ENCODE measurements at regions not wholly inside any gene's neighbourhood (a gene's known extent, or its start where the extent isn't known, plus 50 kb on each side); places are given as distances from the start of the nearest gene placed in this dataset.

DNA sequence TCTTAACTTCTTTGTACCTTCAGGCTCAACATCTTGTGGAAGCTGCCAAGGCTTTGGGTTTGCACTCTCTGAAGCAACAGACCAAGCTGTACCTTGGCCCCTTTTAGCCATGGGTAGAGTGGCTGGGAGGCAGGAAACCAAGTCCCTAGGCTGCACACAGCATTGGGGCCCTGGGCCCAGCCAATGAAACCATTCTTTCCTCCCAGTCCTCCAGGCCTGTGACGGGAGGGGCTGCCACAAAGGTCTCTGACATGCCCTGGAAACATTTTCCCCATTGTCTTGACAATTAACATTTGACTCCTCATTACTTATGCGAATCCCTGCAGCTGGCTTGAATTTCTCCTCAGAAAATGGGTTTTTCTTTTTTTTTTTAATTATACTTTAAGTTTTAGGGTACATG is 253.1 kb upstream of the GADL1 start:
- in situ Hi-C loops (cut with HindIII; ENCODE audit: low pct_unique_long_range_greater_than_20kb, low sequenced_read_pairs): no loop called here
- no peak for DNase-seq (ENCODE audit: low read depth, low spot score)

DNA sequence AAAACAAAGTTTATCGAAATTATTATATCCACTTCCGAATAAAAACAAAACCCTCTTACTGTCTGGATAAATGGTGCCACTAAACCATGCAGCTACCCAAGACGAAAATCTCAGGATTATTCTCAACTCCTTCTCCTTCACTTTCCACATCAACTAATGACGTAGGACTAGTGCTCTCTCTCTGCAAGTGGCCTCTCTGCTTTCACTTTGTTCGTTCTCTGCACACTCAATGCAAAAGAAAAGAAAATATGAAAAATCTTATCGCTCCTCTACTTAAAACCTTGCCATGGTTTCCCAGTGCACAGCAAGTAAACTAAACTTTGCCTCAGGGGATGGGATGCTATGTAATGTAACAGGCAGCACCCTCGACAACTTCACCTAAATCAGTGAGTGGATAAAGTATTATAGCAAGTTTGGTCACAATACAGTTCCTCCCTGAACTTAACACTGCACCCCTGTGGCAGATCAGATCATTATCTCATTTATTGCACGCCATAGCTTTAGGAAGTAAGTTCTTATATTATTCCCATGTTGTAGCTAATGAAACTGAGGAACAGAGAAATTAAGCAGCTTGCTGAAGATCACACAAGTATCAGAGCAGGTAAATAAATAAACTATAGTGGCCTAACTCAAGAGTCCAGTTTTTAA is 262.7 kb upstream of the GADL1 start:
- peak; percentile 48 for DNase-seq (ENCODE audit: low read depth, low spot score)
- in situ Hi-C loops (cut with HindIII; ENCODE audit: low pct_unique_long_range_greater_than_20kb, low sequenced_read_pairs): no loop called here

DNA sequence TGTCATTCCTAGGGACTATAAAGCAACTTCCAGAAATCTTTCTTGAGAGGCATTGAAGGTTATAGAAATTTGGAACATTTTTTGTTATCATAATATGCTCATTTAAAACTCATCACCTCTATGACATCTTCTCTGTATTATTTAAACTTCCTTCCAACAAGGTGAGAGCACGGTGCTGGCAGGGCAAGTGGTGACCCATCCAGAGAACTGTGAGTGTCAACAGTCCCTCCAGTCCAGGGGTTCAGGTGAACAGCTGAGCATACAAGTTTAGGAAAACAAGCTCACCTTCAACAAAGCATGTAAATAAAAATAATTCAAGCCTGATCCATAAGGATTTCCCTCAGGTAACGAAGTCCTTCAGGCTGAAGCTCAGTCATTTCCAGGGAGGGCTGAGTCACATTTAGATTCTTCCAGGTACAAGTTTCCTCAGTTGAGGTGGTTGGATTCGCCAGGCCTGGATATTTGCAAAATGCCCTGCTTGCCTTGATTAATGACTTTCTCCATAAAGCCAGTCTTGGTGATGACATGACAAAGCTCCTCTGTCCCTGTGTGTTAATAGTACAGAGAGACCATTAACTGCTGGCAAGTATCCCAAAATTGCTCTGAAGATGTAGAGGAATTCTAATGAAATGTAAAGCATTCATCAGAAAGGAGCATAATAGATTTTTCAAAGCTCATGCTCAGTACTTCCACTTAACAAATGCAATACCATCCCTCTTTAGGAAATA is 263.6 kb upstream of the GADL1 start:
- DNase-seq (ENCODE audit: low read depth, low spot score): peak; percentile 18
- in situ Hi-C loops (cut with HindIII; ENCODE audit: low pct_unique_long_range_greater_than_20kb, low sequenced_read_pairs): no loop called here

DNA sequence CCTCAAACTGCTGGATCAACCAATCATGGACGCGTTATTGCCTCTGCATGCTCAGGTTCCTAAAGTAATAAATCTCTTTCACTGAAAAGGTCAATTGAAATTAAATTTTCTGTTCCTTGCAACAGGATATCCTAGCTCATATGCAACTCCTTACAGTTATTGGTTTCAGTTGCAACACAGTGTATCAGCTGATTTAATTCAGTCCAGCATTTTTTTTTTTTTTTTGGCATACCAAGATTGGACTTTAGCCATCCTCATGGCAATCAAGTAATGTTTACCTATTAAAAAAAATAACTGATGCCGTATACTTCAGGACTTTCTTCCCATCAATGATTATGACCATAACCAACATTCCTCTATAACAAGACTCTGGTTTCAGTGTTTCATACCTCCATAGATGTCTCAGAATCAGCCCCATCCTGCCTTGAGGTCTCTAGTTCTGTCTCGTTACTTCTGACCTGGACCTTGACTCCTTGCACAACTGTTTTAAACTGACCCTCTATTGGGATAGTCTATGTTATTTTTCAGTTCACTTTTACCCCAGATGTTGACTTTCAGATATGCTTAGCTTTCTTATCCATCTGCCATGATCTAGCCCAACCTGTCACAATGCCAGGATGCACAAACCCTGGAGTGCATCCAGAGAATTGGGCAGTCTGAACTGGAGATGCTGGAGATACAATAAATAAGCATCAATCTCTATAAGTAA is 265.0 kb upstream of the GADL1 start:
- in situ Hi-C loops (cut with HindIII; ENCODE audit: low pct_unique_long_range_greater_than_20kb, low sequenced_read_pairs): no loop called here
- no peak for DNase-seq (ENCODE audit: low read depth, low spot score)

DNA sequence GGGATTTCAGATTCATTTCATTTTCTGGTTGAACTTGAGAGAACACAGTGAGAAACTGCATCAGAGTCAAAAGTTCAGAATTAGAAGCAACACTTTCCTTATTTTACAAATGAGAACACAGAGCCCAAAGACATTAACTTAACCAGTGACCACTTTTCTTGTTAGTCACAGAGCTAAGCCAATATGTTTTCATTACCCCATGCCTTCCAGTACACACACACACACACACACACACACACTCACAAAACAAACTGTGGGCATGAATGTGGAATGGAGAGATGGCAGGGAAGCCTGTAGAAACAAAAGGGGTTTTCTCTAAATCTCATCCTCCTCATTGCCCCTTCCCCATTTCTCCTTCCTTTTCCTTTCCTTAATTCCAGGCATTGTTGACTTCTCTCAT is 267.4 kb upstream of the GADL1 start:
- DNase-seq (ENCODE audit: low read depth, low spot score): no peak
- in situ Hi-C loops (cut with HindIII; ENCODE audit: low pct_unique_long_range_greater_than_20kb, low sequenced_read_pairs): no loop called here

DNA sequence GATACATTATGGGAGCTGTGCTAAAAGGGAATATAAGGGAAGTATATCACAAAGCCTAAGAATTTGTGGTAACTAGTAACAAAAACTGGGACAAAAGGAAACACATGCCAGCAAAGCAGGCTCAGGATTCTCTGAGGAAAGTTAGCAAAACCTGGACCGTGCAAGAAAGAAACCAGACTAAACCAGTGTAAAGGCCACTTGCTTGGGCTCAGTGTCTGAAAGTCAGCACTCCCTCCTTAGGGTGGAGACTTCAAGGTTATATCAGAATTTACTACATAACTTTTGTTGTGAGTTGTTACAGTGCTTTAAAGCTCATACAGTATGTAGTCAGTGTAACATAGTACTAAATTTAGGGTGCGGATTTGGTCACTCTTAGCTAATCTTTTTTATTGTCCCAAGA is 269.9 kb upstream of the GADL1 start:
- no peak for DNase-seq (ENCODE audit: low read depth, low spot score)
- in situ Hi-C loops (cut with HindIII; ENCODE audit: low pct_unique_long_range_greater_than_20kb, low sequenced_read_pairs): no loop called here

DNA sequence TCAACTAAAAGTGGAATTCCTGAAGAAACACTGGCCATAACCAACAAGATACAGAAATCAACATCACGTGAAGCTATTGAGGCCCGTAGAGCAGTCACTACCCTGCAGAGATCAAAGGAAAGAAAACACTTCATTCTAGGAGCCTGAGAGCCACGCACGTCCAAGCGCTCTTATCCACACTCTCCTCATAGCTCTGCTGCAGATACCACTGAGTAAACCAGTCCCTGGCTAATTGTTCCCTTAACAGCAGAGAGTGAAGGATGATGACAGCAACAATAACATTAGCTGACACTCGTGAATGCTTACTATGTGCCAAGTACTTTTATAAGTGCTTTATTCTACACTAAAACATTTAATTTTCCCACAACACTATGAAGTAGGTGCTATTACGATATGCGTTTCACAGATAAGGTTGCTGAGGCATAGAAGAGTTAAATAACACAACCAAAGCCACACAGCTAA is 271.0 kb upstream of the GADL1 start:
- no peak for DNase-seq (ENCODE audit: low read depth, low spot score)
- in situ Hi-C loops (cut with HindIII; ENCODE audit: low pct_unique_long_range_greater_than_20kb, low sequenced_read_pairs): no loop called here

DNA sequence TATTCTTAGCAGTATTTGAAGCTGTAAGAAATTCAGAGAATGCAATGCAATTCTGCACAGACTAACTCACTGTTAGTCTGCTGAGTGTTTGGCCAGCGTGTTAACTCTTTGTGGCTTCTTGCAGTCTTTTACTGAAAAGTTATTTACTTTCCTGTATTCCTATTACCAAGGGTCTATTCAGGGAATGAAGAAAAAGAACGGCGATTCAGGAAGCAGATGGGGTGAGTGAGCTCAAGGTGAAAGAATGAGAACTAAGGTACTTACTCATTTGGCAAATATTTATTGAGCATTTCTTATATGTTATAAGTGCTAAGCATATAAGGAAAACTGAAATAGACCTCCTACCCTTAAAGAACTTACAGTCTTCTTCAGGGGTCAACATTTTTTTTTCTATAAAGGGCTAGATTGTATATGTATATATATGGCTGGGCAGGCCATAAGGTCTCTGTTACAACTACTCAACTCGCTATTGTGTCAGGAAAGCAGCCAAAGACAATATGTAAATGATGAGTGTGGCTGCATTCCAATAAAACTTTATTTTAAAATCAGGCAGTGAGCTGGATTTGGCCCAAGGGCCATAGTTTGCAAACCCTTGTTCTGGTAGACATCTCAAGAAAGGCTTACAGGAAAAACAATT is 271.9 kb upstream of the GADL1 start:
- DNase-seq (ENCODE audit: low read depth, low spot score): no peak
- in situ Hi-C loops (cut with HindIII; ENCODE audit: low pct_unique_long_range_greater_than_20kb, low sequenced_read_pairs): no loop called here

DNA sequence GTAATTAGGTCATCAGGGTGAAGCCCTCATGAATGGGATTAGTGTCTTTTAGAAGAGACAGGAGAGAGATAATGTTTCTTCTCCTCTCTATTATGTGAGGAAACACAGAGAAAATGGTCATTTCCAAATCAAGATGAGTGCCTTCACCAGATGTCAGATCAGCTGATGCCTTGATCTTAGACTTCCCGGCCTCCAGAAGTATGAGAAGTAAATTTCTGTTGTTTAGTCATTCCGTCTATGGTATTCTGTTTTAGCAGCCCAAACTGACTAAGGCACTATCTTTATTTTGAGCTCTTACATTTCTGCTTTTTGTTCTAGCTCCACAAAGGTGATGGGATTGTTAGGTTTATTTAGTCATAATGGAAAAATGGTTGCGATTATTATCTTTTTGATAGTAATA is 273.2 kb upstream of the GADL1 start:
- in situ Hi-C loops (cut with HindIII; ENCODE audit: low pct_unique_long_range_greater_than_20kb, low sequenced_read_pairs): no loop called here
- DNase-seq (ENCODE audit: low read depth, low spot score): no peak

DNA sequence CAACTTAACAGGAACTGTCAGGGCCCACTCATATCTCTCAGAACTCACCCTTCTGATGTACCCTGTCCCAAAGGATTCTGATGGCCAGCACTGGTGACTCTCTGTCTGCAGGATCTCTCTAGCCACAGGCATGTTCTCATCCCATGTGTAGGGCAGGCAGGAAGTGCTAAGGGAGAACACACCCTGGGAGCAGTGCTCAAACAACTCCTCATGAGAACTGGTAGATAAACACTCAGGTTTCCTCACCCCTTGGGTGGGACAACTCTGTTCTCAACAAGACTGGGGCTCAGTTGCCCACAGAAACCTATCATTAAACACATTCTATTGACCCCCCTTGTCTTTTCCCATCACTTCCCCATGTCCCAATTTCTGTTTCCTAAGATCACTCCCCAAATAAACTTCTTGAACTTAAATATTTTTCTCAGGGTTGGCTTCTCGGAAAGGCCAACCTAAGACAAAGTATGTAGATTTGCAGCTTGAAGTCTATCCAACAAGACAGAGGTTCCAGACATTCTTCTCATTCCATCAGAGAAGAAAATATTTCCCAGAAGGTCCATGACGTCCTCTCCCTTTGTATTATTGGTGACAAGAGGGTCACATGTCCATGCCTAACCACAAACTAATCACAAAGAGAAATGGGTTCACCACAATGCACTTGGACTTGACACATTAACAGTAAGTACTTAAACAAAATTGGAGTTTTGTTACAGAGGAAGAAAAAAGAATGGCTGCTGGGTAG is 276.6 kb upstream of the GADL1 start:
- peak; percentile 14 for DNase-seq (ENCODE audit: low read depth, low spot score)
- in situ Hi-C loops (cut with HindIII; ENCODE audit: low pct_unique_long_range_greater_than_20kb, low sequenced_read_pairs): no loop called here

DNA sequence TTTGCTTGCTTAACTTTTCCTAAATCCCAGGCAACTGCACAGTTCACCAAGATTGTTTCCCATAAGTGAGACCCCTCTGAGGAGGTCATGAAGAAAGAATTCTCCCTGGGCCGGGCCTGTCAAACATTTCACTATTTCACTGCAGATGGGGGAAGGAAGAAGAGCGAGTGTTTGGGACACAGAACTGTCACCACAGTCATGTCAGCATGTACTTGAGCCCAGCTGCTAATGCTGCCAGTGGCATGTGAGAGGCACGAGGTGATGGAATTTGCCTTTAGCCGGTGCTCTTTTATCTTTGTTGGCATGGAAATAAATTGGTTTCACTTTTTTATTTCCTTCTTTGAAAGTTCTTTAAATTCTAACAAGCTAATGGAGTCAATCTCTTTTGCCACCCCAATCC is 277.9 kb upstream of the GADL1 start:
- in situ Hi-C loops (cut with HindIII; ENCODE audit: low pct_unique_long_range_greater_than_20kb, low sequenced_read_pairs): no loop called here
- DNase-seq (ENCODE audit: low read depth, low spot score): no peak

DNA sequence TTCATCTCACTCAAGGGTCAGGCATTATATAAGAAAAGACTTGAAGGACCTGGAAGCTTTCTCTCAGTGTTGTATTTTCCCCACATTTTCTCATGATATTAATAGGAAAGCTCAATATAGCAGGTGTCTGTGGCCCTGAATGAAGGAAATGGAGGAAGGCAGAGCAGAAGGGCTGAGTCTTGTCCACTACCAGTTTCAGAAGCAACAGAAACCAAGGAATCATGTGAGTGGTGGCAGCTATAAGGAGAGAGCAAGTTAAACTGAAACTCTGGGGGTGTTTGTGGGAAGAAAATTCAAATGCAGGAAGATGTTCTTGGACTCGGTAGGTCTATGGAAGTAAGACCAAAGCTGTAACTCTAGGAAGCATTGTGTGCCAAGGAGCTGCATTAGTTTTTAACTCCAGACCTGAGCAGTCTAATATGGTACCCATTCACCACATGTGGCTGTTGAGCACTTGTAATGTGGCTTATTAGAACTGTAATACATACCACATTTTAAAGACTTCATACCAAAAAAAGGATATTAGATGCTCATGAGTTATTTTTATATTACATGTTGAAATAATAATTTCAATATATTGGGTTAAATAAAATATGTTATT is 278.8 kb upstream of the GADL1 start:
- no peak for DNase-seq (ENCODE audit: low read depth, low spot score)
- in situ Hi-C loops (cut with HindIII; ENCODE audit: low pct_unique_long_range_greater_than_20kb, low sequenced_read_pairs): no loop called here

DNA sequence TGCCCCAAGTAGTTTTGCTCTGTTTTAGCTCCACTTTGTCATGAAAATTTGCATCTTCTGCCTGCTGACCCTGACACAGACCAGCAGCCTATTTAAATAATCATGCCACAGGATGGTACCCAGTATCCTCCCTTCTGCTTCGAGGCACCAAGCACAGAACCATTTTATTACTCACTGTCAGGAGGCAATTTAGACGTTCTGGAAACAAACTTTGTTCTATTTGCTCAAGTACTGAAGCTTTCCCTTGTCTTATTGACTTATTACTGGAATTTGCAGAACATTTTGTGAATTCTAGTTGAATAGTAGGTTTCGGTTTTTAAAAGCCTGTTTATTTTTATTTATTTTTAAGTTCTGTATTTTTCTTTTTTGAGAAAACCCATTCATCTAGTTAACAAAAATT is 279.6 kb upstream of the GADL1 start:
- DNase-seq (ENCODE audit: low read depth, low spot score): no peak
- in situ Hi-C loops (cut with HindIII; ENCODE audit: low pct_unique_long_range_greater_than_20kb, low sequenced_read_pairs): no loop called here

DNA sequence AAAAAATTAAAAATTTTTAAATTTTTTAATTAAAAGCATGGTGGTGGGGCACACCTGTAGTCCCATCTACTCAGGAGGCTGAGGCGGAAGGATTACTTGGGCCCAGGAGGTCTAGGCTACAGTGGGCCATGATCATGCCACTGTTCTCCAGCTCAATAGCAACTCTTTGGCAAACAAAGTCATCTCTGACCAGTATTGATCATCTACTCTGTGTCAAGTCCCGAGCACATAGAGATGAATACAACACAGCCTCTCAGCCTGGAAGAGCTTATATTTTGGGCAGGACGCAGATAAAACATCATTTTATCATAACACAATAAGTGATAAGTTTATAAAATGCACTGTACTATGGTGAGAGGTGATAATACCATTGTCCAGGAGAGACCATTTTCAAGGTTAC is 281.6 kb upstream of the GADL1 start:
- in situ Hi-C loops (cut with HindIII; ENCODE audit: low pct_unique_long_range_greater_than_20kb, low sequenced_read_pairs): no loop called here
- no peak for DNase-seq (ENCODE audit: low read depth, low spot score)

DNA sequence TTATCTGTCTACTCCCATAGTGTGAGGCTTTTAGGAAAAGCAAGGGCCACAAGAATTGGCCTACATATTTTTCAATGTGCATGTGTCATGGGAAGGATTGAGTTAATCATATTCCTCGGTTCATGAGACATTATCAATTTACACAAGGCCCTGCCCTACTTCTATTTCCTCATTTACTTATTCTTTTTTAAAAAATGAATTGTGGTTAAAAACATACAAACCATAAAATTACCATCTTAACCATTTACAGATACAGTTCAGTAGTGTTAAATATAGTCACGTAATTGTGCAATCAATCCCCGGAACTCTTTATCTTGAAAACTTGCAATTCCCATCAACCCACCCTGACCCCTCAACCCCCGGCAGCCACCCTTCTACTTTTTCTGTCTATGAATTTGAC is 284.0 kb upstream of the GADL1 start:
- no peak for DNase-seq (ENCODE audit: low read depth, low spot score)
- in situ Hi-C loops (cut with HindIII; ENCODE audit: low pct_unique_long_range_greater_than_20kb, low sequenced_read_pairs): no loop called here

DNA sequence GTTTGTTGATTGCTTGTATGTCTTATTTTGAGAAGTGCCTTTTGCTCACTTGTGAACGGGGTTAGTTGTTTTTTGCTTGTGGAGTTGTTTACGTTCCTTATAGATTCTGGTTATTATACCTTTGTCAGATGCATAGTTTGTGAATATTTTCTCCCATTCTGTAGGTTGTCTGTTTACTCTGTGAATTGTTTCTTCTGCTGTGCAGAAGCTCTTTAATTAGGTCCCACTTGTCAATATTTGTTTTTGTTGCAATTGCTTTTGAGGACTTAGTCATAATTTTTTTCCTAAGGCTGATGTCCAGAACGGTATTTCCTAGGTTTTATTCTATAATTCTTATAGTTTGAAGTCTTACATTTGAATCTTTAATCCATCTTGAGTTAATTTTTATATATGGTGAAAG is 285.3 kb upstream of the GADL1 start:
- no peak for DNase-seq (ENCODE audit: low read depth, low spot score)
- in situ Hi-C loops (cut with HindIII; ENCODE audit: low pct_unique_long_range_greater_than_20kb, low sequenced_read_pairs): no loop called here

DNA sequence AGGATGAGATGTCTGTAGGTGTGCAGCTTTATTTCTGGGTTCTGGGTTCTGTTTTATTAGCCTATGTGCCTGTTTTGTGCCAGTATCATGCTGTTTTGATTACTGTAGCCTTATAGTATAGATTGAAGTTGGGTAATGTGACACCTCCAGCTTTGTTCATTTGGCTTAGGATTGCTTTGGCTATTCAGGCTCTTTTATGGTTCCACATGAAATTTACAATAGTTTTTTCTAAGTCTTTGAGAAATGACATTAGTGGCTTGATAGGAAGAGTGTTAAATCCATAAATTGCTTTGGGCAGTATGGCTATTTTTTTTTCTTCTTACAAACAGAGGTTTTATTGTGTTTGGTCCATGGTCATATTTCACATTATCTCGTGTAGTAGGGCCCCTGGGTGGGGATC is 285.8 kb upstream of the GADL1 start:
- no peak for DNase-seq (ENCODE audit: low read depth, low spot score)
- in situ Hi-C loops (cut with HindIII; ENCODE audit: low pct_unique_long_range_greater_than_20kb, low sequenced_read_pairs): no loop called here

DNA sequence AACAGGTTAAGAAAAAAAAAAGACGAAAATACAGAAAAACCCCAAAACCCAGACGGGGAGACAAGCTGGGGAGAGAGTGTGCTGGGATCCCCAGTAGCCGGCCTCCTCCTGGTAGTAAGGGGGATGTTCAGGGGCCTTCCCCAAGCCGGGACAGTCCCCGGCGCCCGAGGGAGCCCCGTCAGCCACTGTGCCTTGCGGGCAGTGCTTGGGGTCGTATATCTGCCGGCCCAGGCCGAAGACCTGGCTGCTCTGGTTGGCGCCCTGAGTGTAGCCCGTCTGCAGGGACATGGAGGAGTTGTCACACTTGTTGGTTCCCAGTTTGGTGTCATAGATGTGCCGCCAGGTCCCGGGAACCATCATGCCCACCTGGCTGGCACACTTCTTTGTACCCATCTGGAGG is 287.2 kb upstream of the GADL1 start:
- in situ Hi-C loops (cut with HindIII; ENCODE audit: low pct_unique_long_range_greater_than_20kb, low sequenced_read_pairs): no loop called here
- DNase-seq (ENCODE audit: low read depth, low spot score): no peak
